ENCODE measurements at regions not wholly inside any gene's neighbourhood (a gene's known extent, or its start where the extent isn't known, plus 50 kb on each side); places are given as distances from the start of the nearest gene placed in this dataset.

DNA sequence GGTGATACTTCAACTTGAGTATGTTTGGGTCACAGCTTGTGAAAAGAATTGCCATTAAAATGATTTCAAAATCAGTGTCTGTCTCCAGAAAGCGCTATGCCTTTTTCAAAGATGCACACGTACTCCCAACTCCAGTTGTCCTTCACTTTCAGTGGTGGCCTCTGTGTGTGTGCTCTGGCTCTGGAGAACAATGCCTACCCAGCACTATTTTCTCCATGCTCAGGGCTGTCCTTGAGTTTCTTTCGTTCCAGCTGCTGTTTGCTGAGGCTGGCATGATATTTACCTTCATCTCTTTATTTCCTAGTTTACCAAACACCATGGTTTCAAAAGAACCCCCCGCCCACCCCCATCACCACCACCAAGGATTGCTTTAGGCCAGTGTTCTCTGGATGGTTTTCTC is 136.8 kb downstream of the QRSL1 start:
- TF ChIP-seq CEBPB (IDR thresholded peaks at IDR 0.05) (no peak), EGR1 (IDR thresholded peaks at IDR 0.05) (no peak), RAD21 (IDR thresholded peaks at IDR 0.05; ENCODE audit: low read depth) (no peak), EP300 (IDR thresholded peaks at IDR 0.05; ENCODE audit: borderline replicate concordance) (no peak), YY1 (IDR thresholded peaks at IDR 0.05; ENCODE audit: low read depth) (no peak), TAF1 (IDR thresholded peaks at IDR 0.05; ENCODE audit: low read depth) (no peak), CREB1 (IDR thresholded peaks at IDR 0.05; ENCODE audit: low read depth) (no peak), ZBTB7A (IDR thresholded peaks at IDR 0.05; ENCODE audit: low read depth) (no peak), TCF12 (IDR thresholded peaks at IDR 0.05; ENCODE audit: low read depth) (no peak), NFIC (IDR thresholded peaks at IDR 0.05) (no peak)
- TF ChIP-seq, protein P1, sequence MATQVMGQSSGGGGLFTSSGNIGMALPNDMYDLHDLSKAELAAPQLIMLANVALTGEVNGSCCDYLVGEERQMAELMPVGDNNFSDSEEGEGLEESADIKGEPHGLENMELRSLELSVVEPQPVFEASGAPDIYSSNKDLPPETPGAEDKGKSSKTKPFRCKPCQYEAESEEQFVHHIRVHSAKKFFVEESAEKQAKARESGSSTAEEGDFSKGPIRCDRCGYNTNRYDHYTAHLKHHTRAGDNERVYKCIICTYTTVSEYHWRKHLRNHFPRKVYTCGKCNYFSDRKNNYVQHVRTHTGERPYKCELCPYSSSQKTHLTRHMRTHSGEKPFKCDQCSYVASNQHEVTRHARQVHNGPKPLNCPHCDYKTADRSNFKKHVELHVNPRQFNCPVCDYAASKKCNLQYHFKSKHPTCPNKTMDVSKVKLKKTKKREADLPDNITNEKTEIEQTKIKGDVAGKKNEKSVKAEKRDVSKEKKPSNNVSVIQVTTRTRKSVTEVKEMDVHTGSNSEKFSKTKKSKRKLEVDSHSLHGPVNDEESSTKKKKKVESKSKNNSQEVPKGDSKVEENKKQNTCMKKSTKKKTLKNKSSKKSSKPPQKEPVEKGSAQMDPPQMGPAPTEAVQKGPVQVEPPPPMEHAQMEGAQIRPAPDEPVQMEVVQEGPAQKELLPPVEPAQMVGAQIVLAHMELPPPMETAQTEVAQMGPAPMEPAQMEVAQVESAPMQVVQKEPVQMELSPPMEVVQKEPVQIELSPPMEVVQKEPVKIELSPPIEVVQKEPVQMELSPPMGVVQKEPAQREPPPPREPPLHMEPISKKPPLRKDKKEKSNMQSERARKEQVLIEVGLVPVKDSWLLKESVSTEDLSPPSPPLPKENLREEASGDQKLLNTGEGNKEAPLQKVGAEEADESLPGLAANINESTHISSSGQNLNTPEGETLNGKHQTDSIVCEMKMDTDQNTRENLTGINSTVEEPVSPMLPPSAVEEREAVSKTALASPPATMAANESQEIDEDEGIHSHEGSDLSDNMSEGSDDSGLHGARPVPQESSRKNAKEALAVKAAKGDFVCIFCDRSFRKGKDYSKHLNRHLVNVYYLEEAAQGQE (IDR thresholded peaks at IDR 0.05; ENCODE audit: low read depth) = no peak
- TF ChIP-seq, protein P2, sequence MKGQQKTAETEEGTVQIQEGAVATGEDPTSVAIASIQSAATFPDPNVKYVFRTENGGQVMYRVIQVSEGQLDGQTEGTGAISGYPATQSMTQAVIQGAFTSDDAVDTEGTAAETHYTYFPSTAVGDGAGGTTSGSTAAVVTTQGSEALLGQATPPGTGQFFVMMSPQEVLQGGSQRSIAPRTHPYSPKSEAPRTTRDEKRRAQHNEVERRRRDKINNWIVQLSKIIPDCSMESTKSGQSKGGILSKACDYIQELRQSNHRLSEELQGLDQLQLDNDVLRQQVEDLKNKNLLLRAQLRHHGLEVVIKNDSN (IDR thresholded peaks at IDR 0.05) = no peak
- TF ChIP-seq, protein P3, sequence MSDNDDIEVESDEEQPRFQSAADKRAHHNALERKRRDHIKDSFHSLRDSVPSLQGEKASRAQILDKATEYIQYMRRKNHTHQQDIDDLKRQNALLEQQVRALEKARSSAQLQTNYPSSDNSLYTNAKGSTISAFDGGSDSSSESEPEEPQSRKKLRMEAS (IDR thresholded peaks at IDR 0.05) = no peak

Measured in Ishikawa (cell line).